H1 (cell line): ENCODE measurements at regions not wholly inside any gene's neighbourhood (a gene's known extent, or its start where the extent isn't known, plus 50 kb on each side); places are given as distances from the start of the nearest gene placed in this dataset.

Experiments
- CTCF ChIA-PET: fragments of 300-600 bp; sonication (Branson Sonifier 250); formaldehyde crosslinking; loops from one replicate; lab custom pipeline; 2021; ENCODE audit not compliant: partially characterized antibody; lab: Charles Lee
- POLR2A ChIA-PET: fragments of 300-600 bp; sonication (Branson Sonifier 250); formaldehyde crosslinking; loops from one replicate; lab custom pipeline; 2021; ENCODE audit warnings: inconsistent platforms; ENCODE audit not compliant: partially characterized antibody; lab: Charles Lee
- DNase-seq, 2 experiments: peaks; one replicate each; pipeline versions ENCODE4 v3.0.0 to v3.0.0-alpha.2; 2010 to 2022; ENCODE audit warnings: low spot score in 2 of 2, low read depth in 1 of 2, mixed read lengths in 1 of 2
- FAIRE-seq: peaks from 2 replicates; lab custom pipeline; 2011; peaks lifted over from hg19 to GRCh38; lab: Jason Lieb, UNC
- H2AFZ ChIP-seq: 2 replicates; pipeline ENCODE4 v1.8.1; 2012; ENCODE audit warnings: low read length, inconsistent platforms
- H2AK5ac ChIP-seq: 2 replicates; pipeline ENCODE4 v1.6.1; 2013; ENCODE audit warnings: low read depth, low read length
- H2BK120ac ChIP-seq: replicated peaks from 2 replicates; pipeline ENCODE3; 2013; ENCODE audit warnings: low read depth, low read length, inconsistent platforms
- H2BK12ac ChIP-seq: 2 replicates; pipeline ENCODE4 v1.6.1; 2013; ENCODE audit warnings: low read depth, low read length
- H2BK15ac ChIP-seq: 2 replicates; pipeline ENCODE4 v1.6.1; 2013; ENCODE audit warnings: low read length
- H2BK20ac ChIP-seq: 2 replicates; pipeline ENCODE4 v1.6.1; 2013; ENCODE audit warnings: low read length
- H2BK5ac ChIP-seq: 2 replicates; pipeline ENCODE4 v1.6.1; 2013; ENCODE audit warnings: low read depth, low read length
- H3K14ac ChIP-seq: 2 replicates; pipeline ENCODE4 v1.6.1; 2013; ENCODE audit warnings: inconsistent platforms; ENCODE audit not compliant: insufficient read length
- H3K18ac ChIP-seq: 2 replicates; pipeline ENCODE4 v1.6.1; 2013; ENCODE audit warnings: low read length; ENCODE audit errors: extremely low read depth
- H3K23ac ChIP-seq: 2 replicates; pipeline ENCODE4 v1.6.1; 2013; ENCODE audit warnings: inconsistent platforms; ENCODE audit not compliant: insufficient read length
- H3K23me2 ChIP-seq: 2 replicates; pipeline ENCODE4 v1.6.1; 2013; ENCODE audit warnings: low read depth, low read length
- H3K27ac ChIP-seq: 2 replicates; pipeline ENCODE4 v1.6.1; 2011; ENCODE audit warnings: low read depth, low read length, inconsistent platforms
- H3K27me3 ChIP-seq, 4 experiments: replicated peaks in 1 of 4; 1 replicate in 1 of 4; 2 replicates in 3 of 4; pipeline versions ENCODE4 v1.6.1 to v1.8.1; 2011 to 2013; ENCODE audit warnings: low read length in 3 of 4, mild to moderate bottlenecking in 3 of 4, inconsistent platforms in 2 of 4, mixed read lengths in 2 of 4, moderate library complexity in 1 of 4; ENCODE audit not compliant: control insufficient read depth in 3 of 4, insufficient read depth in 3 of 4; ENCODE audit errors: extremely low read depth in 1 of 4
- H3K36me3 ChIP-seq, 4 experiments: 2 replicates each; pipeline versions ENCODE4 v1.6.1 to v1.8.1; 2011 to 2013; ENCODE audit warnings: mild to moderate bottlenecking in 4 of 4, low read length in 3 of 4, moderate library complexity in 2 of 4, control low read depth in 1 of 4, inconsistent platforms in 1 of 4; ENCODE audit not compliant: insufficient read depth in 4 of 4, control insufficient read depth in 2 of 4
- H3K4ac ChIP-seq: replicated peaks from 2 replicates; pipeline ENCODE3; 2013; ENCODE audit warnings: low read length, low read depth, mixed read lengths, inconsistent platforms; ENCODE audit not compliant: insufficient read length
- H3K4me1 ChIP-seq, 4 experiments: replicated peaks in 1 of 4; 1 replicate in 1 of 4; 2 replicates in 3 of 4; pipeline versions ENCODE4 v1.6.1 to v1.8.1; 2011 to 2013; ENCODE audit warnings: low read length in 3 of 4, inconsistent platforms in 2 of 4, mixed read lengths in 1 of 4; ENCODE audit not compliant: insufficient read depth in 4 of 4, control insufficient read depth in 3 of 4
- H3K4me2 ChIP-seq, 2 experiments: 2 replicates each; pipeline versions ENCODE4 v1.6.1 to v1.8.1; 2011 to 2013; ENCODE audit warnings: low read depth in 2 of 2, low read length in 2 of 2, control low read depth in 1 of 2, inconsistent platforms in 1 of 2, mild to moderate bottlenecking in 1 of 2; ENCODE audit not compliant: insufficient read depth in 1 of 2
- H3K4me3 ChIP-seq, 4 experiments: fragments of 200-600, 300-600 bp in 1 of 4; sonication (generic), shearing (Covaris generic), sonication (Bioruptor Twin) in 1 of 4; 2 replicates each; pipeline versions ENCODE4 v1.5.1 to v1.8.1; 2011 to 2016; ENCODE audit warnings: low read length in 4 of 4, low read depth in 3 of 4, control low read depth in 2 of 4, inconsistent platforms in 2 of 4, mild to moderate bottlenecking in 2 of 4, mixed read lengths in 1 of 4, moderate library complexity in 1 of 4; ENCODE audit not compliant: insufficient read depth in 2 of 4; ENCODE audit errors: extremely low read depth in 1 of 4
- H3K56ac ChIP-seq: replicated peaks from 2 replicates; pipeline ENCODE3; 2013; ENCODE audit warnings: low read depth, mild to moderate bottlenecking, mixed read lengths, low read length, inconsistent platforms; ENCODE audit not compliant: insufficient read length
- H3K79me1 ChIP-seq: 2 replicates; pipeline ENCODE4 v1.6.1; 2013; ENCODE audit warnings: low read depth, low read length, control low read depth
- H3K79me2 ChIP-seq, 2 experiments: 2 replicates each; pipeline versions ENCODE4 v1.6.1 to v1.8.1; 2012 to 2013; ENCODE audit warnings: low read length in 2 of 2, mild to moderate bottlenecking in 2 of 2, inconsistent platforms in 1 of 2; ENCODE audit not compliant: insufficient read depth in 2 of 2, control insufficient read depth in 1 of 2
- H3K9ac ChIP-seq, 4 experiments: replicated peaks in 1 of 4; 1 replicate in 1 of 4; 2 replicates in 3 of 4; pipeline versions ENCODE4 v1.6.1 to v1.8.1; 2011 to 2013; ENCODE audit warnings: low read depth in 3 of 4, low read length in 3 of 4, control low read depth in 2 of 4, mild to moderate bottlenecking in 2 of 4, moderate library complexity in 2 of 4, inconsistent platforms in 1 of 4; ENCODE audit errors: extremely low read depth in 1 of 4
- H3K9me3 ChIP-seq, 2 experiments: 2 replicates each; pipeline versions ENCODE4 v1.6.1 to v1.8.1; 2012 to 2013; ENCODE audit warnings: mild to moderate bottlenecking in 2 of 2, moderate library complexity in 2 of 2, control low read depth in 1 of 2, inconsistent platforms in 1 of 2, low read depth in 1 of 2, low read length in 1 of 2, mixed read lengths in 1 of 2; ENCODE audit not compliant: insufficient read depth in 2 of 2
- H4K20me1 ChIP-seq, 2 experiments: replicated peaks in 1 of 2; 2 replicates each; pipeline versions ENCODE3 to v1.8.1; 2011 to 2013; ENCODE audit warnings: inconsistent platforms in 2 of 2, low read length in 2 of 2, mild to moderate bottlenecking in 1 of 2; ENCODE audit not compliant: insufficient read depth in 2 of 2, control insufficient read depth in 1 of 2
- H4K5ac ChIP-seq: 2 replicates; pipeline ENCODE4 v1.6.1; 2013; ENCODE audit warnings: low read length, low read depth, mixed read lengths, inconsistent platforms; ENCODE audit not compliant: insufficient read length
- H4K8ac ChIP-seq: 2 replicates; pipeline ENCODE4 v1.8.0; 2013; ENCODE audit warnings: mild to moderate bottlenecking, moderate library complexity, low read length, inconsistent platforms; ENCODE audit not compliant: insufficient read depth; ENCODE audit errors: extremely low read depth
- H4K91ac ChIP-seq: replicated peaks from 2 replicates; pipeline ENCODE3; 2013; ENCODE audit warnings: low read length, mixed read lengths, inconsistent platforms; ENCODE audit not compliant: insufficient read length
- BCL11A ChIP-seq, 2 experiments: IDR thresholded peaks; one replicate each; pipeline ENCODE4 v1.6.1; 2011; ENCODE audit warnings: low read depth in 2 of 2, low read length in 2 of 2, mild to moderate bottlenecking in 2 of 2
- CBX8 ChIP-seq: fragments of 300-800, 300-1000 bp; sonication (generic); IDR thresholded peaks from 2 replicates; pipeline ENCODE4 v1.7.1; 2016; ENCODE audit warnings: low read depth, low read length, borderline replicate concordance
- CHD2 ChIP-seq: IDR thresholded peaks from 2 replicates; pipeline ENCODE4 v1.6.1; 2012; ENCODE audit warnings: low read length, improper control_type of control experiment
- CREB1 ChIP-seq: IDR thresholded peaks from 2 replicates; pipeline ENCODE4 v1.6.1; 2012; ENCODE audit warnings: inconsistent platforms
- EP300 ChIP-seq, 2 experiments: IDR thresholded peaks; 1 replicate in 1 of 2; 2 replicates in 1 of 2; pipeline ENCODE4 v1.6.1; 2011 to 2012; ENCODE audit warnings: low read depth in 2 of 2, low read length in 2 of 2, mild to moderate bottlenecking in 2 of 2, borderline replicate concordance in 1 of 2, inconsistent platforms in 1 of 2, moderate library complexity in 1 of 2
- EZH2 ChIP-seq: fragments of 200-600 bp; sonication (generic); IDR thresholded peaks from 2 replicates; pipeline ENCODE4 v1.7.1; 2012; ENCODE audit warnings: low read depth, mild to moderate bottlenecking, moderate library complexity, low read length, inconsistent platforms; ENCODE audit not compliant: severe bottlenecking
- GTF2F1 ChIP-seq: IDR thresholded peaks from 2 replicates; pipeline ENCODE4 v1.6.1; 2012; ENCODE audit warnings: low read depth, low read length, improper control_type of control experiment, borderline replicate concordance
- KDM4A ChIP-seq: IDR thresholded peaks from one replicate; pipeline ENCODE4 v1.7.1; 2012; ENCODE audit warnings: low read depth, mild to moderate bottlenecking, moderate library complexity, low read length, inconsistent platforms; ENCODE audit not compliant: severe bottlenecking
- POLR2AphosphoS5 ChIP-seq: IDR thresholded peaks from 2 replicates; pipeline ENCODE4 v1.6.1; 2011; ENCODE audit warnings: low read depth, low read length
- POU5F1 ChIP-seq: IDR thresholded peaks from 2 replicates; pipeline ENCODE4 v1.6.1; 2011; ENCODE audit warnings: low read depth, mild to moderate bottlenecking, low read length, moderate library complexity
- RAD21 ChIP-seq, 2 experiments: IDR thresholded peaks in 1 of 2; conservative IDR thresholded peaks in 1 of 2; 2 replicates each; pipeline ENCODE4 v1.6.1; 2011; ENCODE audit warnings: low read depth in 2 of 2, low read length in 2 of 2, improper control_type of control experiment in 1 of 2, inconsistent platforms in 1 of 2, mild to moderate bottlenecking in 1 of 2, moderate library complexity in 1 of 2
- RXRA ChIP-seq: IDR thresholded peaks from 2 replicates; pipeline ENCODE4 v1.6.1; 2011; ENCODE audit warnings: low read depth, mild to moderate bottlenecking, low read length, moderate library complexity; ENCODE audit not compliant: insufficient read depth
- SIN3A ChIP-seq, 2 experiments: IDR thresholded peaks in 1 of 2; conservative IDR thresholded peaks in 1 of 2; 2 replicates each; pipeline ENCODE4 v1.6.1; 2011 to 2012; ENCODE audit warnings: low read length in 2 of 2, improper control_type of control experiment in 1 of 2, low read depth in 1 of 2, mild to moderate bottlenecking in 1 of 2
- SRF ChIP-seq: IDR thresholded peaks from 2 replicates; pipeline ENCODE4 v1.6.1; 2011; ENCODE audit warnings: mild to moderate bottlenecking, low read depth, low read length, moderate library complexity
- WGBS, 2 experiments: shearing (Covaris generic) in 1 of 2; methylation state at CpG; one replicate each; pipeline versions ENCODE4 v1.1.6 to v1.1.7; 2013 to 2015; ENCODE audit warnings: low lambda C conversion rate in 2 of 2, mixed read lengths in 2 of 2, inconsistent platforms in 1 of 2, low coverage in 1 of 2, missing lambda C conversion rate in 1 of 2; ENCODE audit not compliant: insufficient replicate concordance in 2 of 2, insufficient coverage in 1 of 2, insufficient read length in 1 of 2; ENCODE audit errors: extremely low coverage in 1 of 2, missing lambda C conversion rate in 1 of 2; 5-methylcytosine and 5-hydroxymethylcytosine counted together

GRCh38 chr15:61639491-61639890 is 410.4 kb upstream of the RORA start:
- H3K18ac ChIP-seq = no peak overlapping the region
- H3K56ac ChIP-seq = no peak overlapping the region
- H4K8ac ChIP-seq = no peak overlapping the region
- H3K4me3 ChIP-seq = no peak overlapping the region
- TF ChIP-seq KDM4A (no peak), RAD21 (IDR thresholded peaks at IDR 0.05 in 1 of 2, conservative IDR thresholded peaks at IDR 0.05 in 1 of 2; ENCODE audit: low read depth in 2 of 2, low read length in 2 of 2) (no peak), SIN3A (conservative IDR thresholded peaks at IDR 0.05 in 1 of 2, IDR thresholded peaks at IDR 0.05 in 1 of 2; ENCODE audit: low read depth in 1 of 2, low read length in 2 of 2) (no peak), POU5F1 (no peak), EZH2 (no peak), CHD2 (no peak), RXRA (no peak), SRF (no peak), EP300 (IDR thresholded peaks at IDR 0.05; ENCODE audit: borderline replicate concordance in 1 of 2, low read depth in 2 of 2, low read length in 2 of 2) (no peak), CBX8 (no peak), BCL11A (IDR thresholded peaks at IDR 0.05; ENCODE audit: low read depth in 2 of 2, low read length in 2 of 2) (no peak), GTF2F1 (no peak), CREB1 (no peak), POLR2AphosphoS5 (no peak)
- H4K5ac ChIP-seq = no peak overlapping the region
- peaks cover 0 to 12% (median 5%) of the 10 kb centered on the region in 4 experiments; a peak in 5 of 7 replicates for H3K4me1 ChIP-seq
- H2BK15ac ChIP-seq = no peak overlapping the region
- no peak overlapping the region for H3K9ac ChIP-seq
- no peak overlapping the region for H3K4me2 ChIP-seq
- H3K27ac ChIP-seq = no peak overlapping the region
- no peak overlapping the region for H2BK12ac ChIP-seq
- no peaks in the 10 kb centered on the region for H3K79me2 ChIP-seq
- no peak overlapping the region for H2BK120ac ChIP-seq
- ChIA-PET POLR2A (no interaction called here), CTCF (no interaction called here)
- no peak overlapping the region for H3K23ac ChIP-seq
- 81% methylated on average over 12 of the region's 12 CpGs; no CpG with 5 or more reads in 1 of the 2 experiments for WGBS, 2 experiments
- no peak for DNase-seq
- H2AK5ac ChIP-seq = no peak overlapping the region
- no peak overlapping the region for H2AFZ ChIP-seq
- no peaks in the 10 kb centered on the region for H3K9me3 ChIP-seq
- H2BK5ac ChIP-seq = no peak overlapping the region
- H3K27me3 ChIP-seq = peaks cover 0 to 7% (median 2%) of the 10 kb centered on the region in 4 experiments; a peak in 3 of 7 replicates
- no peak overlapping the region for H3K14ac ChIP-seq
- H4K91ac ChIP-seq = no peak overlapping the region
- H3K79me1 ChIP-seq = no peaks in the 10 kb centered on the region
- no peaks in the 10 kb centered on the region for H4K20me1 ChIP-seq
- no peak overlapping the region for H3K4ac ChIP-seq
- no peak overlapping the region for H2BK20ac ChIP-seq
- no peaks in the 10 kb centered on the region for H3K23me2 ChIP-seq
- FAIRE-seq = no peak
- H3K36me3 ChIP-seq = no peaks in the 10 kb centered on the region
